MCF 10A (cell line): ENCODE measurements at regions not wholly inside any gene's neighbourhood (a gene's known extent, or its start where the extent isn't known, plus 50 kb on each side); places are given as distances from the start of the nearest gene placed in this dataset.

Experiments used
- BruUV-seq: library from RNA; stranded (reverse); fragments of 400-500 nt; replicated peaks from 2 replicates; lab custom pipeline; 2021; lab: Mats Ljungman, UMichigan
- CTCF ChIA-PET: fragments of 300-600 bp; sonication (Branson Sonifier 250); formaldehyde crosslinking; extraction: SDS; loops from one replicate; lab custom pipeline; 2021; ENCODE audit warnings: antibody characterized with exemption, inconsistent platforms; lab: Yijun Ruan, JAX
- POLR2A ChIA-PET: fragments of 300-600, 350-650 bp; sonication (Branson Sonifier 250); formaldehyde crosslinking; extraction: SDS; loops from one replicate; lab custom pipeline; 2020; ENCODE audit warnings: antibody characterized with exemption, inconsistent platforms; lab: Yijun Ruan, JAX
- DNase-seq: peaks from one replicate; pipeline ENCODE4 v3.0.0-alpha.2; 2018; ENCODE audit not compliant: unreplicated experiment
- H3K27ac Mint-ChIP-seq: one replicate; pipeline ENCODE4 v1.8.0; 2022; ENCODE audit warnings: mild to moderate bottlenecking, low read depth, mixed read lengths; ENCODE audit not compliant: unreplicated experiment
- H3K27me3 Mint-ChIP-seq: one replicate; pipeline ENCODE4 v1.8.0; 2022; ENCODE audit warnings: mixed read lengths; ENCODE audit not compliant: insufficient read depth, unreplicated experiment
- H3K36me3 Mint-ChIP-seq: one replicate; pipeline ENCODE4 v1.8.0; 2022; ENCODE audit warnings: mild to moderate bottlenecking, moderate library complexity, mixed read lengths; ENCODE audit not compliant: insufficient read depth, unreplicated experiment
- H3K4me1 Mint-ChIP-seq: one replicate; pipeline ENCODE4 v1.8.0; 2022; ENCODE audit warnings: mixed read lengths; ENCODE audit not compliant: insufficient read depth, unreplicated experiment
- H3K4me3 Mint-ChIP-seq: one replicate; pipeline ENCODE4 v1.8.0; 2022; ENCODE audit warnings: mild to moderate bottlenecking, moderate library complexity, mixed read lengths; ENCODE audit not compliant: unreplicated experiment
- H3K9me3 Mint-ChIP-seq: one replicate; pipeline ENCODE4 v1.8.0; 2022; ENCODE audit warnings: mixed read lengths; ENCODE audit not compliant: unreplicated experiment
- CTCF ChIP-seq: fragments of 200-600 bp; IDR thresholded peaks from one replicate; pipeline ENCODE4 v1.8.0; 2022; ENCODE audit warnings: antibody characterized with exemption, mild to moderate bottlenecking; ENCODE audit not compliant: unreplicated experiment
- intact Hi-C: fragments of 100-400 bp; cut with micrococcal nuclease; formaldehyde crosslinking; loops from 2 replicates; pipeline ENCODE4 v1.14.1; 2022

GRCh38 chr5:77912721-77913120 lies 136.6 kb upstream of the TBCA start:
- no TSS peak for BruUV-seq
- H3K27me3 Mint-ChIP-seq, result no peaks in the 10 kb centered on the region
- H3K9me3 Mint-ChIP-seq, result peaks cover 7% of the 10 kb centered on the region
- DNase-seq, result no peak
- no peaks in the 10 kb centered on the region for H3K4me1 Mint-ChIP-seq
- ChIA-PET POLR2A (no interaction called here), CTCF (interaction anchor here (0.7 kb wide), 1 partner anchor 11 kb away, joined by 3 read pairs; no protein-coding TSS in a partner anchor)
- H3K27ac Mint-ChIP-seq, result no peak overlapping the region
- intact Hi-C loops, result no loop called here
- no peak for TF ChIP-seq CTCF
- no peaks in the 10 kb centered on the region for H3K36me3 Mint-ChIP-seq
- no peak overlapping the region for H3K4me3 Mint-ChIP-seq

- H3K27me3 Mint-ChIP-seq, result no peaks in the 10 kb centered on the region
- H3K36me3 Mint-ChIP-seq, result no peaks in the 10 kb centered on the region
- H3K4me1 Mint-ChIP-seq, result no peaks in the 10 kb centered on the region
- no peak for DNase-seq
- TF ChIP-seq CTCF, result no peak
- no TSS peak for BruUV-seq
- H3K9me3 Mint-ChIP-seq, result peaks cover 7% of the 10 kb centered on the region
- no peak overlapping the region for H3K4me3 Mint-ChIP-seq
- CTCF ChIA-PET, result no interaction called here
- intact Hi-C loops, result no loop called here
- POLR2A ChIA-PET, result interaction anchor here (0.7 kb wide), 2 partner anchors 15 to 223 kb away, joined by 3 read pairs; no protein-coding TSS in a partner anchor
- no peak overlapping the region for H3K27ac Mint-ChIP-seq
These were observed 134.6 kb upstream of the TBCA start for GRCh38 chr5:77910602-77911188.

GRCh38 chr5:77909237-77909636 lies 133.1 kb upstream of the TBCA start:
- intact Hi-C loops, result no loop called here
- no peaks in the 10 kb centered on the region for H3K9me3 Mint-ChIP-seq
- POLR2A ChIA-PET, result interaction anchor here (0.9 kb wide), 1 partner anchor 16 kb away, joined by 3 read pairs; no protein-coding TSS in a partner anchor
- no peak for DNase-seq
- TF ChIP-seq CTCF, result no peak
- no peak overlapping the region for H3K27ac Mint-ChIP-seq
- BruUV-seq, result no TSS peak
- CTCF ChIA-PET, result no interaction called here
- H3K36me3 Mint-ChIP-seq, result no peaks in the 10 kb centered on the region
- no peak overlapping the region for H3K4me3 Mint-ChIP-seq
- H3K4me1 Mint-ChIP-seq, result no peaks in the 10 kb centered on the region
- no peaks in the 10 kb centered on the region for H3K27me3 Mint-ChIP-seq

GRCh38 chr5:77908787-77909186 lies 132.6 kb upstream of the TBCA start:
- Mint-ChIP-seq H3K27ac (no peak overlapping the region), H3K36me3 (no peaks in the 10 kb centered on the region), H3K9me3 (no peaks in the 10 kb centered on the region), H3K27me3 (no peaks in the 10 kb centered on the region), H3K4me3 (no peak overlapping the region), H3K4me1 (no peaks in the 10 kb centered on the region)
- POLR2A ChIA-PET, result no interaction called here
- BruUV-seq, result no TSS peak
- CTCF ChIA-PET, result no interaction called here
- intact Hi-C loops, result no loop called here
- no peak for DNase-seq
- no peak for TF ChIP-seq CTCF
